GM19395 (cell line): ENCODE measurements at regions not wholly inside any gene's neighbourhood (a gene's known extent, or its start where the extent isn't known, plus 50 kb on each side); places are given as distances from the start of the nearest gene placed in this dataset.
"Not testable (repeated sequence)": the region's sequence is repeated elsewhere in the genome, so short reads cannot be mapped to it uniquely, and the experiment has no call there.

Source experiments
- ATAC-seq: cut with Tn5 transposase; IDR thresholded peaks from one replicate; pipeline ENCODE4 v1.9.1; 2021; ENCODE audit warnings: mild to moderate bottlenecking, moderate library complexity; ENCODE audit not compliant: unreplicated experiment

GRCh38 chr9:75718677-75719076 is 171.8 kb upstream of the PCSK5 start:
- ATAC-seq, result no peak

- ATAC-seq, result no peak
Observed at GRCh38 chr9:75728391-75728790, 162.1 kb upstream of the PCSK5 start.

GRCh38 chr9:75734802-75735201 is 155.7 kb upstream of the PCSK5 start:
- ATAC-seq, result no peak

DNA sequence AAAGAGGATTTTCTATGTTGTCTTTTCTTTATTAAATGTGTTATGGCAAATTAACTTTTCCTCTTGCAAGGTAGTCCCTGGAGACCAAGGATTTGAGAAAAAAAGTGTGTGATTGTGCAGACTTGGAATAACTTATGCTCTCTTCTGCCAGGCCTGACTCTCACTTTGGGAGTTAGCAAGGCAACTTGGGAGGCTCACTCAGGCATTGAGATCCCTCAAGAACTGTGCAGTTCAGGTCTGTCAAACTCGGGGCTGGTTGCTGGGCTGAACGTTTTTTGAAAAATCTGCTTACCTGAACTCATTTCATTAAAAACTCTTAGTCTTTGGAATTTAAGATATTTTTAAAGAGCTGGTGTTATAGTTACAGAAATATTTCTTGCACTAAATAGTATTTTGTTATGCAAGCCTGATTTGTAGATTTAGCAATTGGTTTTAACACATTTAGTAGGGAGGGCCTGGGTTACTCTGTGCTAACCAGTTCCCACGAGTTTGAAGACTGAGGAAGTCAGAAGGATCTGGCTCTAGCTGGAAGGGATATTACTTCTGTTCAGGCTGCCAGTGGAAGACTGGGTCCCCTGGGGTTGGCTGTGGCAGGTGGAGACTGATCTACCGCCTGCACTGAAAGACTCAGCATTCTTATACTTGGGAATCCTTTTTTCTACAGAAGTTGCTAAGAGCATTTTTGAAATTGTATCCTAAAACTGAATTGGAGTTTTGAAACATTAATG is 150.4 kb upstream of the PCSK5 start:
- ATAC-seq, result no peak

GRCh38 chr9:75743855-75744254 is 146.6 kb upstream of the PCSK5 start:
- no peak for ATAC-seq

DNA sequence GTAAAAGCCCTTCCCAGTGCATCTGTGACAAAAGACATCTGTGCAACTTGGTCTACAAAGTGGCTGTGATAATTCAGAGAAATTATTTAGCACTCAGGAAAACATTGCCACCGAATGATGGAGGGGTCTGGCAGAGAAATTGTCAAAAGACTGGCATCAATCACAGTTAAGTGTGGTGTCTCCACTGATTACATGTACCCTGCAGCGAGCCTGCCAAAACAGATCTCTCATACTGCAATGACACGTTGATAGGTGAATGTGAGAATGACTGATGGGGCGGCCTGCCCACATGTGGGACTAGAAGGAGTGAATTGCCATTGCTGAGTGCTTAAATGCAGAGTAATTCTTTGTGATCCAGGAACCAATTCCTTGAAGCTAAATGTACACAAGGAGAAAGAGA is 136.4 kb upstream of the PCSK5 start:
- no peak for ATAC-seq

DNA sequence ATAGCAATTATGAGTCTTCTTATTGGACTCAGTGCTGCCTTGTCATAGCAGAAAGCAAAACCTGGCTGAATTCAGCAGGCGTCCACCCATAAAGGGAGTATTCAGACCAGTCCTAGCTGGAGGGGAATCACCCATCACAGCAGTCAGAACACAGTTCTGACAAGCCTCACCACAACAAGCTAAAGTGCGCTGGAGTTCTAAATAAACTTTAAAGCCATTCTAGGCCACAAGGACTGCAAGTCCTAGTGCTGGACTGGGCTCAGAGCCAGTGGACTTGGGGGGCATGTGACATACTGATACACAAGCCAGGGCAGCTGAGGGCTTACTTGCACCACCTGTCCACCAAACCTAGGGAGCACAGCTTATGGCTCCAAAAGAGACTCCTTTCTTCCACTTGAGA is 115.3 kb upstream of the PCSK5 start:
- no peak for ATAC-seq

DNA sequence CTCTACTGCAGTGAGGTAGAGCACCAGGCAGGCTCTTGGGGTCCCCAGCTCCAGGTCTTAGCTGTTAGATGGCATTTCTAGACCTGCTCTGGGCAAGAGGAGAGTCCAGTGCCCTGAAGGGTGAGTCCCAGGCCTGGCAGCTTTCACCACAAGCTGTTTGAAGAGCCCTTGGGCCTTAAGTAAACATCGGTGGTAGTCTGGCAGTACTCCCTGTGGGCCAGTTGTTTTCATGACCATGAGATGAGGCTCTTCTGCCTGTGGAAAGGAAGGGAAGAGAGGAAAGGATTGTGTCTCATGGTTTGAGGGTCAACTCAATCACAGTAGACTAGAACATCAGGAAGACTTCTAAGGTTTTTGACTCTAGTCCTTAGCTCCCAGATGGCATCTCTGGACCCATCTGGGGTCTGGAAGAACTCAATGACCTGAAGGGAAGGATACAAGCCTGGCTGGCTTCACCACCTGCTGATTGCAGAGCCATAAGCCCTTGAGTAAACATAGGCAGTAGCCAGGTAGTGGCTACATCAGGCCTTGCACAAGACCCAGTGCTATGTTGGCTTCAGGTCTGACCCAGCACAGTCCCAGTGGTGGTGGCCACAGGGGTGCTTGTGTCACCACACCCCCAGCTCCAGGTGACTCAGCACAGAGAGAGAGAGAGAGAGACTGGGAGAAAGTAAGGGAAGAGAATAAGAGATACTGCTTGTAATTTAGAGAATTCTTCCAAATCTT is 114.3 kb upstream of the PCSK5 start:
- ATAC-seq, result no peak

DNA sequence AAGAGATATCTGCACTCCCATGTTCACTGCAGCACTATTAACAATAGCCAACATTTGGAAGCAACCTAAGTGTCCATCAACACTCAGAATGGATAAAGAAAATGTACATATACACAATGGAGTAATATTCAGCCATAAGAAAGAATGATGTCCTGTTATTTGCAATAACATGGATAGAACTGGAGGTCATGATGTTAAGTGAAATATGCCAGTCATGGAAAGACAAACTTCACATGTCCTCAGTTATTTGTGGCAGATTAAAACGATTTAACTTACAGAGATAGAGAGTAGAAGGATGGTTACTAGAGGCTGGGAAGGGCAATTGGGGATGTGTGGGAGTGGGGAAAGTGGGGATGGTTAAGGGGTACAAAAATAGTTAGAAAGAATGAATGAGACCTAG is 110.3 kb upstream of the PCSK5 start:
- ATAC-seq, result no peak

GRCh38 chr9:75788006-75788634 is 102.4 kb upstream of the PCSK5 start:
- ATAC-seq, result no peak

DNA sequence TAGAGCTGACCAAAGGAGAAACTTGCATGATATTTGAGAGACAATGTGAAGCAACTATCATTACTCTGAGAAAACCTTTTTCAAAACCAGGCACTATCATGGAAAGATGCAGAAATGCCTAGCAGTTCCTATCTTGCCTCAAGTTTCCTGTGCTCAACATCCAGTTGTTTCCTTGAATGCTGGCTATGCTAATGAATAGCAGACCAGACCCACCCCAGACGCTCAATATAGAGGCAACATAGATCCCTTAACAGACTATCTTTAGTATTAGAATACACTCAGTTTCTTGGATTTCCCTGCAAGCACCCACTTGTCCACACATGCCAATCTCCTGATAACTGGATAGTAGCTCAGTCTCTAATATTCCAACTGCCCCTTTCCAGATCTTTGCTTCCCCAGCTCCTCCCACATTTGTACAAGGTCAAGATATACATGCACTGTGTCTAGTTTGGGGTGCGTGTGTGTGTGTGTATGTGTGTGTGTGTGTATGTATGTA is 93.3 kb upstream of the PCSK5 start:
- no peak for ATAC-seq

GRCh38 chr9:75798505-75798904 is 92.0 kb upstream of the PCSK5 start:
- ATAC-seq, result no peak

DNA sequence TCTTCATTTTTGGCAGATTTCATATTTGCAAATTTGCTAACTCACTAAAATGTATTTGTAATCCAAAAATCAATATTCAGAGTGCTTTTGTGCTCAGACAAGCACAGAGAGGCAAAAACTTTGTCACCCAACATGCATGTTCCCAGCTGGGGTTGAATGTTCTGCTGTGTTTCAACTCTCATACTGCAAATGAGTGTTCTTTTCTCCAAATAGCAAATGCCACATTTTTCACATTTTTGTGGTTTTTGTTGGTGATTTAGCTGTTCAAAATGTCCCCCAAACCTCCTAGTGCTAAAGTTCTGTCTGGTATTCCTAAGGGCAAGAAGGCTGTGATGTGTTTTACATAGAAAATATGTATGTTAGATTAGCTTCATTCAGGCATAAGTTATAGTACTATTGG is 87.3 kb upstream of the PCSK5 start:
- ATAC-seq, result no peak

DNA sequence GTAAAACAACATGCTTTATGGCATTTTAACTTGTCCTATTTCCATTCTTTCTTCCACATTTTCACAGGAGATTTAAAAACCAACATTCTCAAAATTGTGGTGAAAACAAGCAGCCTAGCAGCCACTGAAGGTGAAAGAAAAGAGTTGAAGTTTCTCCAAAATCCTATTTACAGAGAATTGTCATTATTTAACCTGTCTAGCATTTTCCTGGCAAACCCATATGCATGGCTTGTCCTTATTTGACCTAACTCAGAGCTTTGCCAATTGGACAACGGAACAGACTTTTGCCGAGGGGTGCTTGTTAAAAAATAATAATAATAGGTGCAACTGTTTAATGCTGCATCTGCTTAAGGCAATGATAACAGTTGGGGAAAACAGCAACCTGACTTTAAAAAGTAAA is 80.4 kb upstream of the PCSK5 start:
- no peak for ATAC-seq

GRCh38 chr9:75811692-75812091 is 78.8 kb upstream of the PCSK5 start:
- no peak for ATAC-seq

- ATAC-seq, result no peak
Observed at GRCh38 chr9:75812141-75812540, 78.3 kb upstream of the PCSK5 start.

DNA sequence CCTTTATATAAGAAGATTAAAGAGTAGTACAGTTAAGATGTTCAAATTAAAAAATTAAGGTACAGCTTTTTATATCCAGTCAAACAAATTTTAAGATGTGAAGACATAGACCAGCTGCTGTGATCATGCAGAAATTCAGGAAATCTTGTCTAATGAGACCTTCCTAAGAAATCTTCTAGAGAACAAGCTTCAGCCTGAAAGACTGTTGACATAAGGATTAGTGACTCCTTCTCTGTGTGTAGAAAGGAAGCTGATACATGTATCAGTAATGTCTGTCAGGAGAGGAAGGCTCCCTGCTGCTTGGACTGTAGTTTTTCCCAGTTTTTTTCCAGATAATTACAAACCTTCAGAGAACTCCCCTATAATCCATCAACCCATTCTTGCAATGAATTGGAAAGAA is 75.8 kb upstream of the PCSK5 start:
- no peak for ATAC-seq

DNA sequence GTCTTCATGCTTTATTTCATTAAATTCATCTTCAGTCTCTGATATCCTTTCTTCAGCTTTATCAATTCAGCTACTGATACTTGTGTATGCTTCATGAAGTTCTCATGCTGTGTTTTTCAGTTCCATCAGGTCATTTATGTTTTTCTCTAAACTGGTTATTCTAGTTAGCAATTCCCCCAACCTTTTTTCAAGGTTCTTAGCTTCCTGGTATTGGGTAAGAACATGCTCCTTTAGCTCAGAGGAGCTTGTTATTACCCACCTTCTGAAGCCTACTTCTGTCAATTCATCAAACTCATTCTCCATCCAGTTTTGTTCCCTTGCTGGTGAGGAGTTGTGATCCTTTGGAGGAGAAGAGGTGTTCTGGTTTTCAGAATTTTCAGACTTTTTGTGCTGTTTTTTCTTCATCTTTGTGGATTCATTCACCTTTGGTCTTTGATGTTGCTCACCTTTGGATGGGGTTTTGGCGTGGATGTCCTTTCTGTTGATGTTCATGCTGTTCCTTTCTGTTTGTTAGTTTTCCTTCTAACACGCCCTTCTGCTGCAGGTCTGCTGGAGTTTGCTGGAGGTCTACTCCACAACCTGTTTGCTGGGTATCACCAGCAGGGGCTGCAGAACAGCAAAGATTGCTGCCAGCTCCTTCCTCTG is 69.9 kb upstream of the PCSK5 start:
- not testable (repeated sequence) for ATAC-seq

DNA sequence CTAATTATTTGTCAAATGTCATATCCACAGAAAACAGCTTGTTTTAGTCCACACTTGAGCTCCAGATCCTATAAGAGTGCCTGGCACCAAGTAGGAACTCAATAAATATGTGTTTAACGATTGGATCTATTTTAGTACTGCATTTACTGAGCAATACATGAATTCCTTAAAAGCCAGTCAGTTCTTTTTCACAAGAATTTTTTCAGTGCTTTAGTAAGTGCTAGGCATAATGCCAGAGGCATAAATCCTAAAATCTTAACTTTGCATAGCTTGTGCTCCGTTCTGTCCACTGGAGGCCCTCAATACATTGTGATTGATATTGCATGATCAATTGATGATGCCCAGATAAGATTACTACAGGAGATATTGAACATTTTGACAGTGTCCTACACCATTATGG is 67.3 kb upstream of the PCSK5 start:
- no peak for ATAC-seq

- no peak for ATAC-seq
Observed at GRCh38 chr9:75824816-75825568, 65.5 kb upstream of the PCSK5 start.

GRCh38 chr9:75826314-75826713 is 64.2 kb upstream of the PCSK5 start:
- no peak for ATAC-seq
